ENCODE measurements at regions not wholly inside any gene's neighbourhood (a gene's known extent, or its start where the extent isn't known, plus 50 kb on each side); places are given as distances from the start of the nearest gene placed in this dataset.

- DNase-seq (ENCODE audit: extremely low spot score): no peak
- ChIA-PET POLR2A (no interaction called here), CTCF (no interaction called here)
- TF ChIP-seq LEF1 (IDR thresholded peaks at IDR 0.05; ENCODE audit: borderline replicate concordance) (no peak), FOXA1 (IDR thresholded peaks at IDR 0.05) (no peak), ZNF384 (IDR thresholded peaks at IDR 0.05) (no peak), FOXK2 (IDR thresholded peaks at IDR 0.05) (no peak), BHLHE40 (IDR thresholded peaks at IDR 0.05; ENCODE audit: borderline replicate concordance) (no peak), L3MBTL2 (conservative IDR thresholded peaks at IDR 0.05) (no peak), SP1 (IDR thresholded peaks at IDR 0.05) (no peak), ARNT (IDR thresholded peaks at IDR 0.05) (no peak), FOXM1 (IDR thresholded peaks at IDR 0.05; ENCODE audit: borderline replicate concordance) (no peak), ELF4 (IDR thresholded peaks at IDR 0.05) (no peak), PKNOX1 (IDR thresholded peaks at IDR 0.05) (no peak), TARDBP (IDR thresholded peaks at IDR 0.05) (no peak), SUZ12 (IDR thresholded peaks at IDR 0.05) (no peak)
Measured at GRCh38 chr1:4306559-4307467, 347.6 kb upstream of the AJAP1 start.

GRCh38 chr1:4307468-4307845 is 347.0 kb upstream of the AJAP1 start:
- ChIA-PET POLR2A (no interaction called here), CTCF (no interaction called here)
- TF ChIP-seq ZNF384 (IDR thresholded peaks at IDR 0.05) (no peak), L3MBTL2 (conservative IDR thresholded peaks at IDR 0.05) (no peak), FOXM1 (IDR thresholded peaks at IDR 0.05; ENCODE audit: borderline replicate concordance) (no peak), LEF1 (IDR thresholded peaks at IDR 0.05; ENCODE audit: borderline replicate concordance) (no peak), CTBP1 (IDR thresholded peaks at IDR 0.05; ENCODE audit: borderline replicate concordance) (no peak), ELF4 (IDR thresholded peaks at IDR 0.05) (no peak), SUZ12 (IDR thresholded peaks at IDR 0.05) (no peak), BHLHE40 (IDR thresholded peaks at IDR 0.05; ENCODE audit: borderline replicate concordance) (no peak), FOXK2 (IDR thresholded peaks at IDR 0.05) (no peak), SP1 (IDR thresholded peaks at IDR 0.05) (no peak), TARDBP (IDR thresholded peaks at IDR 0.05) (no peak), NFRKB (IDR thresholded peaks at IDR 0.05) (no peak), FOXA1 (IDR thresholded peaks at IDR 0.05) (no peak), ARNT (IDR thresholded peaks at IDR 0.05) (no peak), PKNOX1 (IDR thresholded peaks at IDR 0.05) (no peak), HDGF (IDR thresholded peaks at IDR 0.05; ENCODE audit: borderline replicate concordance) (no peak)
- no peak for DNase-seq (ENCODE audit: extremely low spot score)

GRCh38 chr1:4307911-4308545 is 346.4 kb upstream of the AJAP1 start:
- TF ChIP-seq FOXA1 (IDR thresholded peaks at IDR 0.05) (no peak), SP1 (IDR thresholded peaks at IDR 0.05) (no peak), LEF1 (IDR thresholded peaks at IDR 0.05; ENCODE audit: borderline replicate concordance) (no peak)
- POLR2A ChIA-PET: no interaction called here
- CTCF ChIA-PET: no interaction called here
- no peak for DNase-seq (ENCODE audit: extremely low spot score)

GRCh38 chr1:4308806-4309205 is 345.6 kb upstream of the AJAP1 start:
- POLR2A ChIA-PET: no interaction called here
- no peak for TF ChIP-seq L3MBTL2 (conservative IDR thresholded peaks at IDR 0.05)
- no peak for TF ChIP-seq ELF4 (IDR thresholded peaks at IDR 0.05)
- TF ChIP-seq SP1 (IDR thresholded peaks at IDR 0.05): no peak
- no peak for TF ChIP-seq ARNT (IDR thresholded peaks at IDR 0.05)
- TF ChIP-seq TARDBP (IDR thresholded peaks at IDR 0.05): no peak
- DNase-seq (ENCODE audit: extremely low spot score): no peak
- CTCF ChIA-PET: no interaction called here

- POLR2A ChIA-PET: no interaction called here
- CTCF ChIA-PET: no interaction called here
- no peak for DNase-seq (ENCODE audit: extremely low spot score)
- TF ChIP-seq L3MBTL2 (conservative IDR thresholded peaks at IDR 0.05) (no peak), FOXK2 (IDR thresholded peaks at IDR 0.05) (no peak), TARDBP (IDR thresholded peaks at IDR 0.05) (no peak), ZNF384 (IDR thresholded peaks at IDR 0.05) (no peak), FOXM1 (IDR thresholded peaks at IDR 0.05; ENCODE audit: borderline replicate concordance) (no peak), SUZ12 (IDR thresholded peaks at IDR 0.05) (no peak), LEF1 (IDR thresholded peaks at IDR 0.05; ENCODE audit: borderline replicate concordance) (no peak), ELF4 (IDR thresholded peaks at IDR 0.05) (no peak), HDGF (IDR thresholded peaks at IDR 0.05; ENCODE audit: borderline replicate concordance) (no peak), SP1 (IDR thresholded peaks at IDR 0.05) (no peak), PKNOX1 (IDR thresholded peaks at IDR 0.05) (no peak), NFRKB (IDR thresholded peaks at IDR 0.05) (no peak), CTBP1 (IDR thresholded peaks at IDR 0.05; ENCODE audit: borderline replicate concordance) (no peak), BHLHE40 (IDR thresholded peaks at IDR 0.05; ENCODE audit: borderline replicate concordance) (no peak), FOXA1 (IDR thresholded peaks at IDR 0.05) (no peak), ARNT (IDR thresholded peaks at IDR 0.05) (no peak)
Measured at GRCh38 chr1:4309676-4310320, 344.6 kb upstream of the AJAP1 start.
